K562 (cell line): ENCODE measurements at regions not wholly inside any gene's neighbourhood (a gene's known extent, or its start where the extent isn't known, plus 50 kb on each side); places are given as distances from the start of the nearest gene placed in this dataset.

Experiments used
- CREB1 ChIP-seq, 2 experiments: sonication (generic) in 1 of 2; formaldehyde crosslinking in 1 of 2; IDR thresholded peaks; 2 replicates each; pipeline versions ENCODE4 v1.6.1 to v1.8.0; 2012 to 2022; ENCODE audit warnings: inconsistent platforms in 1 of 2, mild to moderate bottlenecking in 1 of 2, missing genetic modification reagents in 1 of 2, moderate library complexity in 1 of 2
- ETV6 ChIP-seq, 3 experiments: fragments of 150-350 bp in 1 of 3; sonication (generic) in 1 of 3; formaldehyde crosslinking in 1 of 3; IDR thresholded peaks; 2 replicates each; pipeline versions ENCODE4 v1.6.1 to v1.8.0; 2014 to 2022; ENCODE audit warnings: borderline replicate concordance in 2 of 3, low read depth in 2 of 3, antibody characterized with exemption in 1 of 3, low read length in 1 of 3, mild to moderate bottlenecking in 1 of 3, missing genetic modification reagents in 1 of 3
- EZH2 ChIP-seq: IDR thresholded peaks from 2 replicates; pipeline ENCODE4 v1.6.1; 2012; ENCODE audit warnings: low read depth, mild to moderate bottlenecking, inconsistent platforms, low read length, borderline replicate concordance
- KLF16 ChIP-seq: IDR thresholded peaks from 2 replicates; pipeline ENCODE4 v1.6.1; 2016; ENCODE audit warnings: antibody characterized with exemption
- NFIC ChIP-seq: fragments of 450-650 bp; IDR thresholded peaks from 2 replicates; pipeline ENCODE4 v1.6.1; 2017; ENCODE audit warnings: mild to moderate bottlenecking, inconsistent platforms
- POLR2A ChIP-seq: fragments of 450-650 bp; conservative IDR thresholded peaks from 2 replicates; pipeline ENCODE4 v1.6.1; 2016
- POLR2AphosphoS5 ChIP-seq: IDR thresholded peaks from 2 replicates; pipeline ENCODE4 v1.6.1; 2011; ENCODE audit warnings: mild to moderate bottlenecking, low read depth, low read length, moderate library complexity; ENCODE audit not compliant: control insufficient read depth, insufficient read depth
- SMAD3 ChIP-seq: fragments of 450-650 bp; formaldehyde crosslinking; conservative IDR thresholded peaks from 2 replicates; pipeline ENCODE4 v1.4.0; 2020; ENCODE audit warnings: mild to moderate bottlenecking
- TRIM28 ChIP-seq: fragments of 450-650 bp; IDR thresholded peaks from 2 replicates; pipeline ENCODE4 v1.6.1; 2017
- ZFP30 ChIP-seq: fragments of 250-450 bp; sonication (Bioruptor Pico); IDR thresholded peaks from 2 replicates; pipeline ENCODE4 v1.8.0; 2022; ENCODE audit warnings: moderate library complexity, mild to moderate bottlenecking, inconsistent platforms, borderline replicate concordance
- ZNF609 ChIP-seq: sonication (generic); formaldehyde crosslinking; IDR thresholded peaks from 2 replicates; pipeline ENCODE4 v1.8.1; 2023; ENCODE audit warnings: missing genetic modification reagents, mild to moderate bottlenecking, borderline replicate concordance
- ZNF668 ChIP-seq: fragments of 250-450 bp; sonication (Bioruptor Pico); IDR thresholded peaks from 2 replicates; pipeline ENCODE4 v1.8.0; 2022; ENCODE audit warnings: mild to moderate bottlenecking, inconsistent platforms
- TF ChIP-seq, protein P1 (sequence below): sonication (generic); formaldehyde crosslinking; IDR thresholded peaks from 2 replicates; pipeline ENCODE4 v1.8.1; 2022; ENCODE audit warnings: missing genetic modification reagents
- TF ChIP-seq, protein P2 (sequence below), 3 experiments: IDR thresholded peaks in 2 of 3; conservative IDR thresholded peaks in 1 of 3; 2 replicates each; pipeline ENCODE4 v1.5.1; 2011 to 2012; ENCODE audit warnings: low read length in 3 of 3, mild to moderate bottlenecking in 3 of 3, control low read depth in 2 of 3, improper control_type of control experiment in 1 of 3, inconsistent platforms in 1 of 3, low read depth in 1 of 3, mixed read lengths in 1 of 3, moderate library complexity in 1 of 3; ENCODE audit not compliant: insufficient read depth in 2 of 3

GRCh38 chr12:90084018-90084417 is 375.4 kb upstream of the ATP2B1 start:
- TF ChIP-seq NFIC (no peak), CREB1 (IDR thresholded peaks at IDR 0.05) (no peak), CREB1 (CRISPR knock-in tag; IDR thresholded peaks at IDR 0.05) (no peak), KLF16 (no peak), ZNF668 (CRISPR knock-in tag) (no peak), POLR2AphosphoS5 (no peak), EZH2 (no peak), POLR2A (no peak), TRIM28 (no peak), SMAD3 (CRISPR knock-in tag) (no peak), ZNF609 (CRISPR knock-in tag) (no peak), ETV6 (IDR thresholded peaks at IDR 0.05; ENCODE audit: borderline replicate concordance in 1 of 2, low read depth in 2 of 2, low read length in 1 of 2) (no peak), ETV6 (CRISPR knock-in tag; IDR thresholded peaks at IDR 0.05; ENCODE audit: borderline replicate concordance) (no peak), ZFP30 (CRISPR knock-in tag) (no peak)
- TF ChIP-seq, protein P1, sequence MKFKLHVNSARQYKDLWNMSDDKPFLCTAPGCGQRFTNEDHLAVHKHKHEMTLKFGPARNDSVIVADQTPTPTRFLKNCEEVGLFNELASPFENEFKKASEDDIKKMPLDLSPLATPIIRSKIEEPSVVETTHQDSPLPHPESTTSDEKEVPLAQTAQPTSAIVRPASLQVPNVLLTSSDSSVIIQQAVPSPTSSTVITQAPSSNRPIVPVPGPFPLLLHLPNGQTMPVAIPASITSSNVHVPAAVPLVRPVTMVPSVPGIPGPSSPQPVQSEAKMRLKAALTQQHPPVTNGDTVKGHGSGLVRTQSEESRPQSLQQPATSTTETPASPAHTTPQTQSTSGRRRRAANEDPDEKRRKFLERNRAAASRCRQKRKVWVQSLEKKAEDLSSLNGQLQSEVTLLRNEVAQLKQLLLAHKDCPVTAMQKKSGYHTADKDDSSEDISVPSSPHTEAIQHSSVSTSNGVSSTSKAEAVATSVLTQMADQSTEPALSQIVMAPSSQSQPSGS, result no peak
- TF ChIP-seq, protein P2, sequence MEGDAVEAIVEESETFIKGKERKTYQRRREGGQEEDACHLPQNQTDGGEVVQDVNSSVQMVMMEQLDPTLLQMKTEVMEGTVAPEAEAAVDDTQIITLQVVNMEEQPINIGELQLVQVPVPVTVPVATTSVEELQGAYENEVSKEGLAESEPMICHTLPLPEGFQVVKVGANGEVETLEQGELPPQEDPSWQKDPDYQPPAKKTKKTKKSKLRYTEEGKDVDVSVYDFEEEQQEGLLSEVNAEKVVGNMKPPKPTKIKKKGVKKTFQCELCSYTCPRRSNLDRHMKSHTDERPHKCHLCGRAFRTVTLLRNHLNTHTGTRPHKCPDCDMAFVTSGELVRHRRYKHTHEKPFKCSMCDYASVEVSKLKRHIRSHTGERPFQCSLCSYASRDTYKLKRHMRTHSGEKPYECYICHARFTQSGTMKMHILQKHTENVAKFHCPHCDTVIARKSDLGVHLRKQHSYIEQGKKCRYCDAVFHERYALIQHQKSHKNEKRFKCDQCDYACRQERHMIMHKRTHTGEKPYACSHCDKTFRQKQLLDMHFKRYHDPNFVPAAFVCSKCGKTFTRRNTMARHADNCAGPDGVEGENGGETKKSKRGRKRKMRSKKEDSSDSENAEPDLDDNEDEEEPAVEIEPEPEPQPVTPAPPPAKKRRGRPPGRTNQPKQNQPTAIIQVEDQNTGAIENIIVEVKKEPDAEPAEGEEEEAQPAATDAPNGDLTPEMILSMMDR (IDR thresholded peaks at IDR 0.05 in 2 of 3, conservative IDR thresholded peaks at IDR 0.05 in 1 of 3; ENCODE audit: insufficient read depth in 2 of 3, low read depth in 1 of 3, low read length in 3 of 3), result no peak
